8988T (cell line): ENCODE measurements at regions not wholly inside any gene's neighbourhood (a gene's known extent, or its start where the extent isn't known, plus 50 kb on each side); places are given as distances from the start of the nearest gene placed in this dataset.
"Not testable (repeated sequence)": the region's sequence is repeated elsewhere in the genome, so short reads cannot be mapped to it uniquely, and the experiment has no call there.

ENCODE experiments used
- DNase-seq: peaks from one replicate; pipeline ENCODE4 v3.0.0; 2011

DNA sequence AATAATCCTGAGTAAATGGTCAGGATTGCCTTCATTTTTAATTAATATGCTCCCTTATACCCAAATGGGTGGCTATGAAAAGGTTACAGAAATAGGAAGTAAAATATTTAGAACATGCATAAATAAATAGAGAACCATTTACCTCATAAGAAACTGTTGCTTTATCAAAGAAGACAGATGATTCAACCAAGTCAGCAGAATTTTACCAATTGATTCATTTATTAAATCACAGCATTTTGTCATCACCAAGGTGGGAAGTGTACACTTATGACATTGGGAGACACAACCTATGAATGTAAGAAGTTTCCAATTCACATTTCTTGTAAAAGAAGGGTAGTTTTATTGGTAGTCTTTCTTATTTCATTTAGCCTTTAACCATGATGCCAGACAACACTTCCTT is 870.3 kb upstream of the CHORDC1 start:
- no peak for DNase-seq

DNA sequence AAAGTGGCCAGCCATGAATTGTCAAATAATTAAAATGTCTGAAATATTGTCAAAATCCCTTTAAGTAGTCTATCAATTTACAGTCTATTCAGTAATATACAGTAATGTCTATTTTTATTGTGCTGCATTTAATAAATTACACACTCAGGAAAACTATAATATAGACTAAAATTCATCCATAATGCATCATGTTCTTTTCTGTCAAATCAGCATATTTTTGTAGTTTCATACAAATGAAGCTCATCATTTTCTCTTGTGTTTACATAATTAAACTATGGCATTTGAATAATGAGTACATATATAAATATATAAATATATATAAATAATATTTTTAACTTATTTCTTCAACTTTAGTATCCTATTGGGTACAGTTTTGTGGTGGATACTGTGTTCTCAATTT is 868.7 kb upstream of the CHORDC1 start:
- DNase-seq: no peak

DNA sequence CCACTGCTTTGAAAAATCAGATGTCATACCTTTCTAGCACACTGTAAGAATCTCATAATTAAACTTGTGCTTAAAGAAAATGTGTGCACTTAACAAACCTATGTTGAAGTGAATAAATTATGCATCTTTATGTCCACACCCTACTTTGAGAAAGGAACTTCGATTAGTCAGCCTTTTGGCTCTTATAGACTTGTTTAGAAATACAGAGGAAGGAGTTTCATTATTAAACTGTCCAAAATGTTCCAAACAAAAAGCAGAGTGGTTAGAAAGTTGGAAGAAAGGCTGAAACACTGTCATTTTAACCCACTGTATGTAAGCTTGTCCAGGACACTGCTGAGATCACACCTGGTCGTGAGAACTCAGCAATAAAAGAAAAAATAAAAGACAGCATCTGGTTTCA is 863.2 kb upstream of the CHORDC1 start:
- DNase-seq: no peak

DNA sequence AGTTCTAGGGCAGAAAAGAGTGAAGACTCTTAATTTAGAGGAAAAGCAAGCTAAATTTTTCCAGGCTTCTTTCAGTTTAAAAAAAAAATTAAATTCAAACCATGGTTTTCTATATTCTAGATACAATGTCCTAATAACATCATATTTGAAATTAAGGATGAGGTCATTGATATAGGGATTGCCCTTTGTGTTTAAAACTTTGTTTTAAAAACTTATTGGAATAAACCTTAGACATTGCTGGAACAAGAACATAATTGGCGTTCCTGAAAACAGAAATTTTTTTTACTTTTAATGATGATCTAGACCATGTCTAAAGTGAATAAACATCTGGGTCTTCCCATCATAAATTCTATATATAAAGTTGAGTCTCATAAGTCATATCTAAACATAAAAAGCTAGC is 859.4 kb upstream of the CHORDC1 start:
- no peak for DNase-seq

DNA sequence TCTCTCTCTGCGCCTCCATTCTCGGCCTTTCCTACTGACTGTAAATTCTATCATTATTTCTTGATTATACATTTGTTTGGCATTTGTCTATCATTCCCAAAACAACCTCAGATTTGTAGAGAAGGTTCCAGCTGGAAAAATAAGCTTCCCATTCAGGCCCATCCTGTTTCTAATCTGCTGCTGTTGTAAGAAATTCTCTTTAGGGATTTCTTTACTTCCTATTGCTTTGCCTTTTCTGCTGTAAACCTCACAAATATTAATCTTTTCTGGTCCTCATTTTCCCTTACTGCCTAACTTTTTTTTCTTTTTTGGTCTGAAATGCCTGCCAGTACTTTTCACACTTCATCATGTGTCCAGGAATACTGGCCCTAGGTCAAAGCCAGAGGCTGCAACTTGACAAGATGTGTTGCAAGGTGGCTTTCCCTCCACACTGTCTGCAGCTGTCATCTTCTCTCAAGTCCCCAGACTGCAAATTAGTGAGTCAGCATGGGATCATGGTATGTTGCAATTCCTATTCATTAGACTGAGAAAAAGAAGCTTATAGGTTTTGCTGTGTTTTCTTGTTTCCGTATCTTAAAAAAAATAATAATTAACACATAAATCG is 858.7 kb upstream of the CHORDC1 start:
- no peak for DNase-seq

DNA sequence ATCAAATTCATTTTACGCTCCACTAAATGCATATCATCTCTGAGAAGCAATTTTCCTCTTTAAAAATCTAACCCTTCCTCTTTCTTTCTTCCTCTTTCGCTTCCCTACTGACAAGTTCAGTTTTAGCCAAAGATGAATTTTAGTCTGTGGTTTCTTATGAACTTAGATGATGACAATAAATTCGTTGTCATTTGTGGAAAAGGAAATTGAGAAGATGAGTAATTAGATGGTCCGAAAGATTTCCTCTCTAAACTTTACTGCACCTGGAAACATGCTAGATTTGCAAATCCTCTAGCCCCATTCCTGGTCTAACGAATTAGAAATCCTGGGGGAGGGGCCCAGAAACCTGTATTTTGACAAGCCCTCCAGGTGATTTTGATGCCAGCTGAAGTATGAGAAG is 855.4 kb upstream of the CHORDC1 start:
- no peak for DNase-seq

DNA sequence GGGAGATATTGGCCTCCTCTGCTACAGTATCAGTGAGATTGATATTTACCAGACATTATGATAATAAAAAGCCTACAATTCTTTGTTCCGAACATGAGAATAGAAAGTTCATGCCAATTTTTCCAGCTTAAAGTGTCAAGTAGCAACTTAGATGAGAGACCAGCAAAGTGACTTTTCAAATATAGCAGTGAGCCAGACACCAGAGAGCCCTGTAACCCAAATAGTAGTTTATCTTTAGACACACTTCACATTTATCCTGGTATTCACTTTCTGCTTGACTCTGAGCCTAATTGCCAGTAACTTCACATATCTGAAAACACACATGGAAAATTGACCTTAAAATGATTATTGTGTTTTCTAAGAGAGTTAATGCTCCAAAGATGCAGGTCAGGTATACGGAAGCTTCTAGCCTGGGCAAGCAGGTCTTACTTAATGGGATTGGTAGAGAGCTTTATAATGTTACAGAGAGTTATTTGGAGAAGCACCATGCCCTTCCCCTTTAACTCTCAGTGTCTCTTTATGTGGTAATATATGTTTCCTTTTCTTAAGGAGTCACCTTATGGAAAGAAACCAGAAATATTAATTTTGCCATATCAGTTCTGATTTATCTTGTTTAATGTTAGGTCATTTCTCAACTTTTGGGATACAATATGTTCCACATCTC is 852.3 kb upstream of the CHORDC1 start:
- no peak for DNase-seq

DNA sequence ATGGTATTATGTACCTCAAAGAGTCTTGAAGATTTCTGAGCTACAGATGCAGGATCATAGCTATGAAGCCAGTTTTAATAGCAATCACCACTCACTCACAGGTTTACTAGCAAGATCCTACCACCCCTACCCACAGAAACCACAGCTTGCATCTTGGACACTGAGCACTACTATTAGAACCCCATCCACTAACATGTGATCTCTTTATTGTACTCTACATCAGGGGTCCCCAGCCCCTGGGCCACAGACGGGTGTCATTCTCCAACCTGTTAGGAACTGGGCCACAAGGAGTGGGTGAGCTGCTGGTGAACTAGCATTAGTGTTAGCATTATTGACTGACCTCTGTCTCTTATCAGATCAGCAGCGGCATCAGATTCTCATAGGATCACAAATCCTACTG is 844.8 kb upstream of the CHORDC1 start:
- DNase-seq: no peak

DNA sequence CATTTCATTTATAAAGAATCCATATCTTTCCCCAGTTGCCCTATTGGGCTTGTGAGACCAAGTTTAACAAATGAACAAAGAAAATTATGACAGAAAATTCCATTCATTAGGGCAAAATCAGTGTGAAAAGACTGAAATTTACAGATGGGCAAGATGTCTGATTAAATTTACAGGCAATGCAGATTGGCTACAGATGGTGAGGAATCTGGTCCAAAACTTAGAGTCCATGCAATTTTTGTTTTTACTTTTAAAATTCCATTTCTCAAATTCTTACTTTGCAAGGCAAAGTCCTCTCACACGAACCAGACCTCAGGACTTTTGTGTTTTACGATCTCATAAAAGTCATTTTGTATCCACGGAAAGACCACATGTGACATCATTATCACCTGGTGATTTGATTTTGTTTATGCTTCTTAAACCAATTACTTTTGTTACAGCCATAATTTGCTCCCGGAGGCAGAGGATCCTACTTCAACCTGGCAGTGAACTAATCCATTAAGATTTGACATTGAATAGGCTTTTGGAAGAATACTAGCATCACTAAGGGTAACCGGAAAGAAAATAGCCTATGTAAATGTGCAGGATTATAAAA is 843.7 kb upstream of the CHORDC1 start:
- no peak for DNase-seq

DNA sequence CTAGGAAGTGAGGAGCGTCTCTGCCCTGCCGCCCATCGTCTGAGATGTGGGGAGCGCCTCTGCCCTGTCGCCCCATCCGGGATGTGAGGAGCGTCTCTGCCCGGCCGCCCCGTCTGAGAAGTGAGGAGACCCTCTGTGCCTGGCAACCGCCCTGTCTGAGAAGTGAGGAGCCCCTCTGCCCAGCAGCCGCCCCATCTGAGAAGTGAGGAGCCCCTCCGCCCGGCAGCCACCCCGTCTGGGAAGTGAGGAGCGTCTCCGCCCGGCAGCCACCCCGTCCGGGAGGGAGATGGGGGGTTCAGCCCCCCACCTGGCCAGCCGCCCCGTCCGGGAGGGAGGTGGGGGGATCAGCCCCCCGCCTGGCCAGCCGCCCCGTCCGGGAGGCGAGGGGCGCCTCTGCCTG is 840.5 kb upstream of the CHORDC1 start:
- not testable (repeated sequence) for DNase-seq

DNA sequence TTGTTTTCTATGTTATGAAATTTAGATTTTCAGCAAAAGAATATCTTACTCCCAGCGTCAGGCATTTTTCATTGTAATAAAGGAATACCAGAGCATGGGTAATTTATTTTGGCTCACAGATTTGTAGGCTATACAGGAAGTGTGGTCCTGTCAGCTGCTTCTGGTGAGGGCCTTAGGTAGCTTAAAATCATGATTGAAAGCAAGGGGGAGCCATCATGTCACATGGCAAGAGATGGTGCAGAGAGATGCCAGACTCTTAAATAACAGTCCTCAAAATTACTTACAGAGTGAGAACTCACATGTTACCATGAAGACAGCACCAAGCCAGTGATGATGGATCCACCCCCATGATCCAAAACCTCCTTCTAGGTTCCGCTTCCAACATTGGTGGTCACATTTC is 825.0 kb upstream of the CHORDC1 start:
- DNase-seq: no peak

DNA sequence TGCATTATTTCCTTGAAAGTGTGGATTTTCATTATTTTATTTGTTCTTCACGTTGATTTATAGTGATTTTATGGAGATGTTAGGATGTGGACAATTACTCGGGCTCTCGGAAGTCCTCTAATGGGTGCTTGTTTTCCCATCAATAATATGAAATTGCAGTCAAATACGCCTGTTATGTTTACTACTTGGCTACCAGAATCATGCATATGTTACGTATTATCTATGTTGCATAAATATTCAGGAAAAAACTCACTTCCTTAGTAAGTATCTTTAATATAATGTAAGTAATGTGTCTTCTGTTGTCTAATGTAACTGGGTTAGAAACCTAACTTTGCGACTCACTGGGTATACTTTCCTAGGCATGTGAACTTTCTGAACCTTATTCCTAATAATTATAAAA is 823.4 kb upstream of the CHORDC1 start:
- no peak for DNase-seq

DNA sequence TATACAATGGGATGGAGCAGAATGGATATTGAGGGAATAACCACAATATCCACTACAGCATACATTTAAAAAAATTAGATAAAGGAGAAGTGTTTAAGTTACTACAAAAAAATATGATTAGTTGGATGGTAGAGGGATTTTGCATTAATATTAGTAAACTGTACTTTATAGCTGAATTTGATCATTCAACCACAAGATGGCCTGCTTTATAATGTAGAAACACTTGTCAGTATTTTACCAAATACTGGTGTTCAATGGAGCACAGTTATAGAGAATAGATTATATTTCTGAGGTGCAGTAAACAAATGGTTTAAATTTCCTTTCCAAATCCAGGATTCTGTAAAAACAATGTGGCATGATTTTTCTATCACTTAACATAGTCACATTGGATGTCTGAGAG is 818.8 kb upstream of the CHORDC1 start:
- DNase-seq: no peak

DNA sequence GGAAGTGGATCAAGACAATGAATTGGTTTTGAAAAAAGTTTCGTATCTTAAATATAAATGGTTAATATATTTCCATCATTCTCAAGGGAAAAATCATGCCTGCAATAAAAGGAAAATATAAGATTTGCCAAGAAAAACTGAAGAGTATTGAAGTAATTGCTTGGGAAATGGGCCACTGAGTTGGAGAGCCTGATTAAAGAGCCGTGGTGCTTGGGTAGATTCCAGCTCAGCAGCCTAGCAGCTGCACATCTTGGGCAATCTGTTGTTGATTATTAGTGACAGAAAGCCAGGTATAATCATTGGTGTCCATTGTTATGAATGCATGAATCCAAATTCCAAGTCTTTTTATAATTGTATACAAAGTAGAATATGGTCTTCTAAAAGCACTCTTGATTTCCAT is 800.9 kb upstream of the CHORDC1 start:
- no peak for DNase-seq

DNA sequence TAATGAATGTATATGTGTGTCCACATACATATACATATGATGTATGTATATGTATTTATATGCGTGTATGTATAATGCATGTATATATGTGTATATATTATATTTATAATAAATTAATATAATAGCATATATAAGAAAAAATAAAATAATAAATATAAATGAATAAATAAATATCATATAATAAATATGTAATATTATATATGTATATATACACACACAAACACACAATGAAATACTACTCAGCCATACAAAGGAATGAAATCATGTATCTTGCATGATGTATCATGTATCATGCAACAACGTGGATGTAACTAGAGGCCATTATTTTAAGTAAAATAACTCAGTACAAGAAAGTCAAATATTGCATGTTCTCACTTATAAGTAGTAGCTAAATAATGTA is 788.7 kb upstream of the CHORDC1 start:
- no peak for DNase-seq

DNA sequence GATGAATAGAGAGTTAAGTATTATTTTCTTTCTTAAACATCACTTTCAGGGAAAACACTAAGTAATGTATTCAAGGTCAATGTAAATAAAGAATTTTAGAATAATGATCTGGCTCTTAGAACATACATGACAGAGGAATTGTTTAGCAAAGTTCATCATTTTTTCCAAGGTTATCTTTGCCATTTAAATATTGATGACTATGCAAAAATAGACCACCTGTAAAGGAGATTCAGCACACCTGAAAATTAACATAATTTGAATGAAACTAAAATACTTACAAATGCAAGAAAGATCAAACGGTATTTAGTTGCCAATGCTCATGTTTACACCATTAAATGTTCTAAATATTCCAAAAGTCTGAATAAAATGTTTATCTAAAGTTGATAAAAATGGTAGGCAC is 782.6 kb upstream of the CHORDC1 start:
- DNase-seq: no peak

DNA sequence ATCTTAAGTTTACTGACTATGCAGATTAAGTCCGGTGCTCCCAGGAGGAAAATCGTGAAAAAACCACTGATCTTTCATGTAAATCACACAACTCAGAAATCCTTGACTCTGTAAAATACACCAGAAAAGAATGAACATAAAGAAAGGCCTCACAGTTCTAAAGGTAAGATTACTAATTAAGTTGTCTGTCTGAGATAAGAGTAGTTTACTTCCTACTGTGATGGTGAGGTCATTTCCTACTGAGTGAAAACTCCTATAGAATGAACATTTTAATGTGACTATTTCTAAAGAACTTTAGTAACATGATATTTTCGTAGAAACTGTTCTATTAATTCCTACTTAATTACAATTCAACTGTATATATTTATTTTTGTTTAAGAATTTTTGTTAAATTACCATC is 774.4 kb upstream of the CHORDC1 start:
- no peak for DNase-seq

DNA sequence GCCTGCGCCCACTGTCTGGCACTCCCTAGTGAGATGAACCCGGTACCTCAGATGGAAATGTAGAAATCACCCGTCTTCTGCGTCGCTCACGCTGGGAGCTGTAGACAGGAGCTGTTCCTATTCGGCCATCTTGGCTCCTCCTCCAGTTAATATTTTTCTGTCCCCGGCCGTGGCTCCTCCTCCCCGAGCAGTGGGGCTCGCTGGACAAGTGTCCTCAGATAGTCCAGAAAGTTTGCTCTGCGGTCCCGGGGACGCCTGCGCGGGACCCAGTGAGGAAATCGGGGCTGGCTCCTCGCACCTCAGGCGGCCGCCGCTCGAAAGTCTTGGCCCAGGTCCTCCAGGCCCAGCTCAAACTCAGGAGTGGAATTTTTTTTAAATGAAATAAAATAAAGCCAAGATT is 749.3 kb upstream of the CHORDC1 start:
- not testable (repeated sequence) for DNase-seq

DNA sequence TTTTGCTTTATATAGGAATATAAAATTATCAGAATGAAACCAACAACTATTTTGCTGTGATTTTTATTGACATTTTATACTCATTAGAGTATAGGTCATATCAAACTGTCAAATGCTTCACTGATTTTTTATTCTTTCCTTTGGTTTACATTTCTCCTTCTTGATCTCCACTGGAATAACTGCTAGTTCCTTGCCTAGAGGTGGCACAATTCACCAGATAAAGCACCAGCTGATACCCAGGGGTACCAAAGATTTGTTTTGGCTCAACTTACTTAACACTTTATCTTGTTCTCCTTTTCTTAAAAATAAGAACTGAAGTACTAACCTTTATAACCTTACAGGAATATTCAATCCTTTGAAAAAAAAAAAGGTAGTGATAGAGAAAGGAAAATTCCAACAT is 725.1 kb upstream of the CHORDC1 start:
- DNase-seq: no peak

DNA sequence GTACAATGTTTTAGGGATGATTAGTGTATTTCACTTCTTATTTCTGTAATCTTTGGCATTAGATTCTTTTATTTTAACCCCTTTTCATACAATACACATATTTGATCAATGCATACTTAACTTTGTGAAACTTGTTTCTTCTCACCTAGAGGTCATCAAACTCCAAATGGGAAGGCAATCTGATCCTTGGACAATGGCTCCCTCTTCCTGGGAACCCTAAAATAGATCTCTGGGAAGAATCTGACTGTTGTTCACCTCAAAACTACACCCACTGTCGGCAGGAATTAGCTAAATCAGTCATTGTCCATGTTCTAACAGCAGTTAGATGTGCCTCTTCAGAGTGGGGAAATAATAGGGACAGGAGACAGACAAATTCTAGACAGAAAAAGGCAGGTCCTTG is 707.4 kb upstream of the CHORDC1 start:
- no peak for DNase-seq

DNA sequence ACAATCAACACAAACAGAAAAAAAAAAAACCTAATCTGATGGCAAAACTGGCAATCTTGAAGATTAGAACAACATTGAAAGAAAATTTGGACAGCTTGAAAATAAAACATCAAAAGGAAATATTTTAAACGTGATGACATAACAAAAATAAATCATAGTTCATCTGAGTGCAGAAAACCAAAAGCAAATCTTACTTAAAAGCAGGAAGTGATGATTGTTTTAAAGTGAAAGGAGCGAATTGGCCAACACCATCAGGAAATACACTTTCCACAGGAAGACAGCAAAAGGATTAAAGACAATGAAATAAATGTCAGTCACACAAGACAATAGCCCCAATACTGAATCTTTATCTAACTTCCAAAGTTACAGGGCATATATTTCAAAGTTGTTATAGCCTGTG is 696.5 kb upstream of the CHORDC1 start:
- DNase-seq: no peak

DNA sequence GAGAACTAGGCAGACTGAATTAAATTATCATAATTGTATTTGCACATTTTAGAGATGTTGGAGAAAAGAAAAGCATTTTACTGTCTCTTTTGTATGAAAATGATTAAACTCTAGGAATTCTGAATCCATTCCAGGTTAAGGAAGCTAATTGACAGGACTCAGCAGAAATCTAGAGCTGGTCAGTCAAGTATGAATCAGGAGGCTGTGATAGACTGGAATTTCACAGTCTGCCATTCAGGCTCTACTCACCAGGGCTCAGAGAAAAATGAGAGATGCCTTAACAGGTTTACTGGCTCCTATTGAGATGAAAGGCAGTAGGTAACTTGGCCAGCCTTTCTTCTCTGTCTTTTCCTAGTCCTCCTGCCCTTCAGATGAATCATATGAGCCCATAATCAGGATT is 693.9 kb upstream of the CHORDC1 start:
- DNase-seq: no peak

DNA sequence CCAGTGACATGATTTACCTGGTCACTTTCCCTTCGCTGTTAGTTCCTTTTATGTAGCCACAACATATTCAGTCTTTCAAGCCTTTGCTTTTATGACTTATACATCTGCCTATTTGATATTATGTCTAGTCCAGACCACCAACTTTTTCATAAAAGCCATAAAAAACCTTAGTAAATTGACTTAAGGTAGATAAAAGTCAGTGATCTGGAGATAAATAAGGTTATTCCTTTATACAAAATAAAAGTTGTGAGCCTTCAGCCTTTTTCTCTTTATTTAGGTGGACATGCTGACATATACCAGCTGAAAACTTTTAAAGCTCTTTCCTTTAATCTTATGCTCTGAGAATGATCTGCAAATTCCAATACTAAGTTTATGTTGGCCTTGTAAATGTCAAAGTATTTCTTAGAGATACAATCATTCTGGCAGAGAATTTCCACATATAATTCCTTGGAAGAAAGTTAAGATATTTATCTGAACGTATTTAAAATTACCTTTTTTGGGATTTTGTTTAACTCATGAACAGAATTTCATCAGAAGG is 690.4 kb upstream of the CHORDC1 start:
- no peak for DNase-seq

DNA sequence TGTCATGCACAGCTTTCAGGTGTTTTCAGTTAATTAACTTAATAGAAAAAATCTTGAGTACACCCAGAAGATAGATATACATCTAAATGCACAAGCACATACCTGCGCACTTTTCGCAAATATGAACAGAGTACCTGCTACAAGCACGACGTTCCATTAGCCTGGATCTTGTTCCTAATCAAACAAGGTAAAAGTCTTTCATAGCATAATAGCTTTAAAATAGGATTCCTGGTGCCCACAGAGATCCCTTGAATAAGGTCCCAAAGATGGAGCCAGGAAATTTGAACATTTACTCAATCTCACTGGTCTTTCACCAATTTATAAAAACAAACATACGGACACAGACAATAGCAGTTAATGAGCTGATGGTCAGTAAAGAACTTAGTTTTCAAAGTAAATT is 689.8 kb upstream of the CHORDC1 start:
- no peak for DNase-seq

DNA sequence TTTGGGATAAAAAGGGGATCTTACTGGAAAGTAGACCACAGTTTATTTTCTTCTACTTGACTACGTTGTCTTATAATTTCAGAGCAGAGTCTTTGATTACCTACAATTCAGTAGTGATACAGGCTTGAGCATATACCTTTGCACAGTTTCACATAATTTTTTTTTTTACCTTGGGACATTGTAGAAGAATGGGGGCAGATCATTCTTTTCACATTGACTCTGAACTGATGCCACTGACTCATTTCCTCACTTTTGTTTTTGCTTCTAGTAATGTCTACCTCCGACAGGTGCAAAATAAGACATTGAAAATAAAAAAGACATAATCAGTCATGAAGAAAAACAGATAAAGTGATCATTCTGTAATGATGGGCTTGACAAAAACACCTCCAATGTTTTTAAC is 688.3 kb upstream of the CHORDC1 start:
- no peak for DNase-seq
